RWPE1 (cell line): ENCODE measurements at regions not wholly inside any gene's neighbourhood (a gene's known extent, or its start where the extent isn't known, plus 50 kb on each side); places are given as distances from the start of the nearest gene placed in this dataset.

Experiments used
- CTCF ChIA-PET: fragments of 350-600 bp; sonication (Branson Sonifier 250); formaldehyde crosslinking; extraction: SDS; loops from one replicate; lab custom pipeline; 2021; lab: Yijun Ruan, JAX
- POLR2A ChIA-PET: fragments of 400-600 bp; formaldehyde crosslinking; extraction: SDS; loops from one replicate; lab custom pipeline; 2020; ENCODE audit warnings: antibody characterized with exemption; ENCODE audit not compliant: low non-redundant PET; lab: Yijun Ruan, JAX
- DNase-seq: peaks from one replicate; pipeline ENCODE4 v3.0.0; 2012; ENCODE audit warnings: low spot score
- H3K27ac ChIP-seq: fragments of 450-650 bp; 2 replicates; pipeline ENCODE4 v1.5.1; 2017
- CTCF ChIP-seq: fragments of 450-650 bp; conservative IDR thresholded peaks from 2 replicates; pipeline ENCODE4 v1.5.1; 2017; ENCODE audit warnings: low read depth, mild to moderate bottlenecking

GRCh38 chr6:97876711-97877110 is 593.7 kb upstream of the MMS22L start:
- DNase-seq: no peak
- no peak overlapping the region for H3K27ac ChIP-seq
- POLR2A ChIA-PET: no interaction called here
- TF ChIP-seq CTCF: no peak
- CTCF ChIA-PET: no interaction called here

GRCh38 chr6:97882755-97883154 is 599.7 kb upstream of the MMS22L start:
- no peak for TF ChIP-seq CTCF
- ChIA-PET POLR2A (no interaction called here), CTCF (no interaction called here)
- H3K27ac ChIP-seq: no peak overlapping the region
- no peak for DNase-seq

DNA sequence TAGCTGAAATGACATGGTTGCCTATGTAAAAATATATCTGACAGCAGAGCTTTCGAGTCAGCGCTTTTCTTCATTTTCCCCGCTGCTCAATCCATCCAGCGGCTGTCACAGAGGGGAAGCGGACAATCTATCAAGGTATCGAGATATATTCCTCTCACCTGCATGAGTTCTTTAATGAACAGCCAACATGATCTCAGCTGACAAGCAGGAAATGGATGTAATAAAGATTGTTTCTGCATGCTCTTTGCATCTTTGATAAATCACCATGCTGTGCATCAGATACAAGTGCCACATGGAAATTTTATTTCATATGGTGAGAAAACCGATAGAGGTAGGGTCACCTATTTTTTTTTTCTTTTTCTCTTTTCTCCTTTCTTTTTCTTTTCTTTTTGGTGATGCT is 602.3 kb upstream of the MMS22L start:
- no peak for DNase-seq
- ChIA-PET POLR2A (no interaction called here), CTCF (interaction anchor here (0.6 kb wide), 2 partner anchors 287 to 884 kb away, joined by 3 to 4 read pairs; no protein-coding TSS in a partner anchor)
- TF ChIP-seq CTCF: no peak
- no peak overlapping the region for H3K27ac ChIP-seq

DNA sequence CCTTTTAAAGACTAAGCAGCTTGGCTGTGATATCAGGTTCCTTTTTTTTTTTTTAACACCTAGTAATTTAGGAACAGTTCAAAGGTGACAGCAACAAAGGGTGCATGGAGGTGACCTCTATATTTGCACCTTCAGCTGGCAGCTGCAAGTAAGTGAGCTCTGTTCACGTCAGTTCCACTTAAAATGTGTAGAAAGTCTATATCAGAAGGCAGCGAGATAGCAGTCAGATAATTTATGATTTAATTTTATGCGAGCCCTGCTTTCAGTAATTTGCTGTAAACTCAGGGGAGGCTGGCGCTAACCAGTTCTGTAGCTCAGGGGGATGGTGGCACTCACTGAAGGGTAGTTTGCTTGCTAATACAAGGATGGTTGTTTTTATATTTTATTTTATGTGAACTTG is 602.8 kb upstream of the MMS22L start:
- no peak for DNase-seq
- ChIA-PET POLR2A (no interaction called here), CTCF (interaction anchor here (0.6 kb wide), 2 partner anchors 288 to 884 kb away, joined by 3 to 4 read pairs; no protein-coding TSS in a partner anchor)
- H3K27ac ChIP-seq: no peak overlapping the region
- TF ChIP-seq CTCF: no peak

- no peak for DNase-seq
- POLR2A ChIA-PET: no interaction called here
- CTCF ChIA-PET: interaction anchor here (0.9 kb wide), 1 partner anchor 111 kb away, joined by 4 read pairs; no protein-coding TSS in a partner anchor
- TF ChIP-seq CTCF: no peak
- H3K27ac ChIP-seq: no peak overlapping the region
Measured at GRCh38 chr6:97901531-97901930, 618.5 kb upstream of the MMS22L start.

- TF ChIP-seq CTCF: no peak
- POLR2A ChIA-PET: no interaction called here
- CTCF ChIA-PET: no interaction called here
- H3K27ac ChIP-seq: no peak overlapping the region
- no peak for DNase-seq
Measured at GRCh38 chr6:97909380-97909779, 626.4 kb upstream of the MMS22L start.

DNA sequence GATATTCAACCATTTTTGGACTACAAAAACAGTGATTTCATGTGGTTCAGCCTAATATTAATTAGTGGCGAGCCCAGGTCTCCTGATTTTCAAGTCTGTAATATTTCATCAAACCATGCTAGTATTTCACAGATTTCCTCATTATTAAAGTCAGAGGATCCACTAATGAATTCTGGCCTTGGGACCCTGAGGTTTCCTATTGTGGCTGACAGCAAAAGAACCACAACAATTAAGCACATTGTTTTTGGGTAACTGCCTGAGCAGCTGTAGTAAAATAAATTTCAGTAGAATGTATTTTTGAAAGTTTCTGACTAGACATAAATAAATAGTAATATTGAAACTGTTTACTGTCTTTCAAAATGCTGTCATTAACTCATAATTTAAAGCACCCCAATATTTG is 630.7 kb upstream of the MMS22L start:
- CTCF ChIA-PET: no interaction called here
- H3K27ac ChIP-seq: no peak overlapping the region
- POLR2A ChIA-PET: no interaction called here
- TF ChIP-seq CTCF: no peak
- no peak for DNase-seq
